ENCODE measurements at regions not wholly inside any gene's neighbourhood (a gene's known extent, or its start where the extent isn't known, plus 50 kb on each side); places are given as distances from the start of the nearest gene placed in this dataset.

DNA sequence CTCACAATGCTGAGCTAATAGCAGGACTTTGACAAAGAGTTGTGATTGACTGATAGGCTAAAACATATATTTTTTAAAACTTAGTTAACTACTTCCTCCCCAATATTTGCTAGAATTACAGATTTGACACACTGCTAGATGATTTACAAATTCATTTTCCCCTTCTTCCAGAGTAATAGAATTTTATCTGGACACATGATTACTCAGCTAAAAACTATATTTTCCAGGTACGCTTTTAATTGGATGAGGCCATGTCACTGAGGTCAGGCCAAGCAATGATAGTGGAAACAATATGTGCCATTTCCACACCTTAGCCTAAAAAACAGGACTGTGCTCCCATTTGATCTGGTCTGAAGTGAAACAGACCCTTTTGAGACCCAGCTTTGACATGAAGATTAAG lies 193.3 kb upstream of the PGRMC2 start:
- DNase-seq: no peak

DNA sequence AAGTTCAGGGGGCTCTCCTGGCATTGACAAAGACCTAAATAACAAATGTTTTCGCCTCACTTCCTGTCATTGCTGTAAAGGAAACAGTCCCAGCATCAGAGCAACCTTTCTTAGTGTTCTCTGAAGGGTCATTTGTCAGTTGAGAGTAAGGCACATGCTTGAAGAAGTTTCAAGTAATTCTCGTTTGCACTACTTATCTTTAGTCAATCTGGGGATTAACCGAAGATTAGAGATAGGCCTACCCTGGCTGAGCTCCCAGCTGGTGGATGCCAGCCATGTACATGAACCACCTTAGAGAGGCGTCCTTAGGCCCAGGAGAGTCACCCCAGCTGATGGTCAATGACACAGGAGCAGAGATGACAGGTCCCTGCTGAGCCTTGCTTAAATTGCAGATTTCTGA lies 189.9 kb upstream of the PGRMC2 start:
- no peak for DNase-seq

DNA sequence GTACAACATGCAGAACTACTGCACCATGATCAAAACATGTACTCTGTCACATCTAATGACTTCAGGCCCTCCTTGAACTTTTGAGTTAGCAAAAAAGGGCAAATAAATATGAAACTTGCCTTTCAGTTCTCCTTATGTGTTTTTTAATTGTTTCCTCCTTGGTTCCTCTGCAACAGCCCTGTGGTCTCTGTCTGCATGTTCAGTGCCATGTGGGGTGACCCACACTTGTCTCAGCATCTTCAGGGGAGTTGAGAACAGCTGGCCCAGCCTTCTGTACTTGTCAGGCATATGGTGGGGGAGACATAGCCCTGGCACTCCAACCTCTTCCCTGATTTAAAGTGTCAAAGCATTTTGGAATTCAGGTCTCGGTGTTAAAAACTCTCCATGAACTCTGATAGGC lies 188.0 kb upstream of the PGRMC2 start:
- DNase-seq: no peak

DNA sequence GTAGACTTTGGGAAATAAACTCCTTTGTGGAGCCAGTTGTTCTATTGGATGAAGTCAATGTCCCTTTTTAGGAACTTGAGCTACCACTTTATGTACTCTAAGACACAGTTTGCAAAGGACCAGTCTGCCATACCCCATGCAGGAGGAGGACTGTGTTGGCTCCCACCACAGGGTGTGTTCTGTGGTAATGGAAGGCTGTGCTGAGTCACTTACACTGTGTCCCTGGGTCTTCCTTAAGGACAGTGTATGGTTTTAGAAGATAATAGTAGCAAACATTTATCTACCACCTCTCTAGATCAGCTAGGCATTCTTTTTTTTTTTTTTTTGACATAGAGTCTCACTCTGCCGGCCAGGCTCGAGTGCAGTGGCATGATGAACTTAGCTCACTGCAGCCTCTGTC lies 184.0 kb upstream of the PGRMC2 start:
- DNase-seq: no peak

DNA sequence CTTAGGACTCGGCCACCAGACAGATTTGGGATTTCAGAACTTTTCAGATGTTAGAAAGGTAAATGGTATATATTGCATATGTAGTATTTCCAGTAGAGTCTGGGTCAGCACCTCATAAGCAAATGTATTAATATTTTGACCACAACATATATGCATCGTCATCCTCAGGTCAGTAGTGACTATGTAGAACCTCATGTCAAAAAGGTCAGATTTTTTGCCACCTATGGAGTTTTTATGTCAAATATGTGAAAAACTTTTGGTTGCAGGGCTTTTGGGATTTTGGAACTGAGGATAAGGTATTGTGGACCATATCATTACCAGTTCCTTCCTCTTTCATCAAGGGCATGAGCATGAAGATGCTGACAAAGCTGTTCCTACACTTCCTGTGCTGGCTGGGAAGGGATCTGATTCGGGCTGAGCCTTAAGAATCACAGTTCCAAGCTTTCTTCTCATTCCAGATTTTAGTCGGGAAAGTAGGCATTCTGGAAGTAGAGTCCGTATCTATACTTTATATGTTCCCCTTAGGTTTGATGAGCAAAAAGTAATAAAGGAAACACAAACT lies 183.0 kb upstream of the PGRMC2 start:
- DNase-seq: no peak

DNA sequence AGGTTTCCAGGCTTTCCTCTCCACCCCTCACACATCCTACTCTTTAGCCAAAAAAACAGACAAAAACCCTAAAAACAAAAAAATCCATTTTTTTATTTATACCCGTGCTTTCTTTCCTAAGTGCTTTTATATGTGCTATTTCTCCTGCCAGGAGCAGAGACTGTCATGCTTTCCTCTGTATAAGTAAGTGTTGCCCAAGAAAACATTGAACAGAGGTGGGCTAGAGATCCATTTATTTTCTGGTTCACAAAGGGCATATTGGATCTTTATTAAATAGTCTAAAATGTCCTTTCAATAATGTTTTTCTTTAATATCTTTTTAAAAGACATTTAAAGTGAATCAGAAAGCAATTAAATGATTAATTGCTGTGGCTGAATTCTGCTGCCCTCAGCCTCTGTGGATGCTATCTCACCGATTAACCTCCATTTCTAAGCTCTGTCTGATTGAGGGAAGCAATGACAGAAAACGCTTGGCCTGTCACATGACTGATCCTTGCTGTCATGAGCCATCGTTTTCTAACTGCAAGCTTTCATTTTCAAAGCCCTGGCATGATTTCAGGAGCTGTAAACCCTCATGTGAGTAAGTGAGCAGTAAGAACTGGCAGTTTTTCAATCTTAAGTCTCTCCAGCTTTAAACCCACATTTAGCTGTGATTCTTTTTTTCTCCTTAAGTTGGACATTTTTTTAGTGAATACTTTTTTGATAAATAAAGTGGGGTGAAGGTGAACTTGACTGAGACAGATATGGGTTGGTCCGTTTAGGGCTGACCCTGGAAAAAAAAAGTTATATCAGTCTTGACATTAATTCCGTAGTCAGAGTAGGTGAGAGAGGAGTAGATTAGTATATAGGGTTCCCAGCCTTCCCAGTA lies 180.7 kb upstream of the PGRMC2 start:
- peak; percentile 30 to 50 for DNase-seq

DNA sequence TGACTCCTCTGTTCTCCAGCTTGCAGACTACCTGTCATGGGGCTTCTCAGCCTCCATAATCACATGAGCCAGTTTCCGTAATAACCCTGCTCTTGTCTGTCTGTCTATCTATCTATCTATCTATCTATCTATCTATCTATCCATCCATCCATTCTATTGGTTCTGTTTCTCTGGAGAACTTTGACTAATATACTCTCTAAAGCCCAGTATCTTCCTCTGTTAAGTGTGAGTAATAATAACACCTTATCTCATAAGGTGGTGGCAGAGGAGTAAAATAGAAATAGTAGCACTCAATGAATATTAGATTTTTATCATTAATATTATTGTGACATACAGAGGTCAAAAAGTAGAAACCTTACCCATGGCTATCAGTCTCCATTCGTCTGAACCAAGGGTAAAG lies 177.9 kb upstream of the PGRMC2 start:
- DNase-seq: no peak

DNA sequence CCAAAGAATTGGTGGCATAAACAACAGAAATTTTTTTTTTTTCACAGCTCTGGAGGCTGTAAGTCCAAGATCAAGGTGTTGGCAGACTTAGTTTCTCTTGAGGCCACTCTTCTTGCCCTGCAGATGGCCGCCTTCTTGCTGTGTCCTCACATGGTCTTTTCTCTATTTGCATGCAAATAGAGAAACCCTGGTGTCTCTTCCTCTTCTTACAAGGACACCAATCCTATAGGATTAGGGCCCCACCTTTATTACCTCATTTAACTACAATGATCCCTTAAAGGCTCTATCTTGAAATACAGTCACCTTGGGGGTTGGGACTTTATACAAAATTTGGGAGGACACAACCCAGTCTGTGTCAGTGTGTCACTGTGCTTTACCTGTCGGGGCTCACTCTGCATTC lies 175.4 kb upstream of the PGRMC2 start:
- no peak for DNase-seq

DNA sequence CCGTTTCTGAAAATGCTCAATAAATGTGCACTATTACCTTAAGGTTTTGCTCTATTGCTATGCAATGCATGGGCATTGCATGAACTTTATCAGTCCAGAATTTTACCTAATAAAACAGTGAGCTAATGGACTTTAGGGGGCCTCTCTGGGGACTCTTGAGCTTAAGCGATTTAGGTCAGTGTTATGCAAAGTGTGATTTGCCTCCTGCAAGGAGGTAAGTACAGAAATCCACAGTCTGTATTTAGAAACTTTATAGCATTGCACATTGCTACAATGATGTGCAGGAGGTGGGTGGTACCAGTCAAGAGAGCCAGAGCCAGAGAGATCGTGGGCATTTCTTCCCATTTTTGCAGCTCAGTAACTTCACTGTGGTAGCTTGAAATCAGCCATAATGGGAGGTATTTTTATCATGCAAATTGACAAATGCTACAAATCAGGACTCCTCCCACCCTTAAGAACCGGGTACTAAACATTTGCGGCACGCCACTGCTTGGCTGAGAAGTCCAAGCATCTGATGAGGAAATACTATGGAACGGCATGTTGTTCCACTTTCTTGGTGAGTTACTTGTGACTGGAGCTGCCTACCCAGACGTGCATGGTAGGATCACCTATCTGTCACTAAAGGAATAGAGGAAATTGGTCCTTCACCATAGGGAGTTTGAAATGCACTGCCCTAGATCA lies 174.6 kb upstream of the PGRMC2 start:
- peak in 1 of 2 donors; percentile 23 for DNase-seq

DNA sequence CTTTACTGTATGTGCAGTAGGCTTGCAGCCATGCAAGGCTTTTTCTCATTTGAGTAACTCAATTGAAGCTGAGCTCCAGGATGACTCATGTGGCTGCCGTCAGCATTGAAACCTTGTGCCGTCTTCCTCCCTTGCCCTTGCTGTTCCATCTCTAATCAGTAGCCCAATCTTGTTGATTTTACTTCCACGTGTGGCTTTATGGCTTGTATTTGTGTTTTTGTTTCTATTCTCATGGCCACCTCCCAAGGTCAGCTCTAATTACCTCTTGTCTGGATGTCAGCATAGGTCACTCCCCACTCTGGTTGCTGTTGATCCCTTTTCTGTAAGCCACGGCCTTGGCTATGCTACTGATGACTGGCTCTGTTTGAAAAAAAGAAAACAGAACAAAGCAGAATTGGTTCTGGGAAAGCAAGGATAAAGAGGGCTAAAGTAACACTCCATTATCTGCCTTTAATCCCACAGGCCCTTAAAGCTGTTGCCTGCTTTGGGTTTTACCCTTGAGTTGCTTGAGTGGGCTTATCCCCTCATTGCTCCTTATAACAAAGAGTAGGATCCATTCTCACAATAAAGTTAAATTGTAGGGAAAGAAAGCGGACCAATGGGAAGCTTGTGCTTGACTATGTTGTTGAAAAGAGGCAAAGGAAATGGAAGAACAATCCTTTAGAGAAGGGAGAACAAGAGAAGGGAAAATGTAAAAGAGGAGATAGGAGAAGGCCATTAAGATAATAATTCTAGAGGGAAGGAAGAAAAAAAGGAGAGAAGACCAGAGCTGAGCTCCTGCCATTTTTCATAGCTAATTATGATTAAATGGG lies 173.9 kb upstream of the PGRMC2 start:
- no peak for DNase-seq

DNA sequence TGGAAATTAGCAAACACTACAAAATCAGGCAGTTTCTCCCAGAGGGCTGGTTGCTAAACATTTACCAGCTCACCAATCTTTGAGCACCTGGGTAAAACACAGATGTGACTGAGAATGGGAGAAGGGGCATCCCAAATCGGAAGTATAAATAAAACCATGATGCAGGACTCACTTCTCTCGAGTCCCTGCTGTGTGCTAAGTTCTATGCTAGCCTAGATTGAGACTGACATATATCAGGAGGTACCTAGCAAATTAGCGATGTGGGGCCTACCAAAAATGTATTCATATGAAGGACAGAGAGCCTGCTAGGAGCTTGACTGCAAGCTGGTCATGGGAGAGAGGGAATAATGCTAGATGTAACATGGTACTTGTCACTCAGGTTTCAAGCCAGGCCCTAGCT lies 171.9 kb upstream of the PGRMC2 start:
- no peak for DNase-seq

DNA sequence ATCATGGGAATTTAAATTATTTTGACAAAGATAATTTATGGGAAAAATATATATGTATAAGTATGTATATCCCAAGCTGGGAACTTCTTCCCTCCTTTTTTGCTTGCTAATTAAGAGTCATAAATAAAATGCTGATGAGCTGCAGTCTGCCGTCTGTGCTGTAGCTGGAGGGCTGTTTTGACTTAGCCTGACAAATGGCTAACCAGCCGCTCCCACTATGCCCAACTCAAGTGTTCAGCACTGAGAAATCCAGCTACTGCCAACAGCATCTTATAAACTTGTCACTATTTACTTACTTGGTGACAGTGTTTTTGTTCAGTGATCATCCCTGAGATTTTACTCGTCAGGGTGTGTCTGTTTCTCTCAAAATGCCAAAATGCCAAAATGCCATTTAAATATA lies 171.2 kb upstream of the PGRMC2 start:
- DNase-seq: no peak

DNA sequence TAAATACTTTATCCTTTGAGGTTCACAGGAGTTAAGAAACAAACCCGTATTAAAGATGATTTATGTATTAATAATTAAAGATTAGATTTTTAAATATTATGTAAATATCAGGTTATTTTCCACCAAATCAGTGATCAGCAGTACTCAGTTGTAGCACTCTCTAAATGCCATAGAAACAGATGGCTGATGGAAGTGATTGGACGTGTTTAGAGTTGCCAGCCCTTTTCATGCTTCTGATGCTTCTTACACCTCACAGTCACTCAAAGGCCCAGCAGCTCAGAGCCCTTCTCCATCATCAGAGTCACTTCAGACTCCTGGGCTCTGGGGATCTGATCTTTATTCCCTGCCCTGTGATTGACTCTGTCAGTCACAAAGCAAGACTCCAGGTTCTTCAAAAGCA lies 170.1 kb upstream of the PGRMC2 start:
- DNase-seq: no peak

DNA sequence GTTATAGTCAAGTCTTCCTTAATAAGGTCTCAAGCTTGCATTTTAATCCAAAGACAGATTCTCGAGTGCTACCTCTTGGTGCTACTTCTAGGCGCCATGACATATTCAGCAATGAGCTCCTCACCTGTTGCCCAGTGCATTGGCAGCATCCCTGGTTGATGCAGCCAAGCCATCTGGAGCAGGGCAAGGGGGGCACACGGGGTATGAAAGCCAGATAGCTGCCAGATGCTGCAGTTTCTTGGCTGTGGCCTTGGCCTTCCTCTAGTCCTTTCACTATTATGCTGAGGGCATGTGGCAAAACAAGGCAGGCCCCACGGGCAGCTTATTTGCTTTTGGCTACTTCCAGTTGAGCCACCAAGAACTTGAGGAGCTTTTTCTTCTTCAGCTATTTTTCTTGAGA lies 168.6 kb upstream of the PGRMC2 start:
- no peak for DNase-seq

DNA sequence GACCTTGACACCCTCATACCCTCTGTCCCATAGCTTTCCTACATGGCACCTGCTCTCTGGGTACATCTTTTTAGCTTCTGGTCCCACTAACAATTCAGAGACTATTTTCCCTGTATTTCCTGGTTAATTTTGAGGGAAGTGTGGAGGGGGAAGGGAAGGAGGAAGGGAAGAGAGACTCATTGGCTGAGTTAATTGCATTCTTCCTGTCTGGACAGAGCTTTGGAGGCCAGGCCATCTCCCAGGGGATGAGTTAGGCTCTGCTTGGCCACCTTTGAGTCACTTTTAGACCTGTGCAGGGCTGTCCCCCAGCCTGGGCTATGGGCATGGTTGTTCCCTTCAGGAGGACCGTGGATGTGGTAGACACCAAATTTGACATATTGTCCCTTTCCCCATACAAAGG lies 167.9 kb upstream of the PGRMC2 start:
- no peak for DNase-seq

DNA sequence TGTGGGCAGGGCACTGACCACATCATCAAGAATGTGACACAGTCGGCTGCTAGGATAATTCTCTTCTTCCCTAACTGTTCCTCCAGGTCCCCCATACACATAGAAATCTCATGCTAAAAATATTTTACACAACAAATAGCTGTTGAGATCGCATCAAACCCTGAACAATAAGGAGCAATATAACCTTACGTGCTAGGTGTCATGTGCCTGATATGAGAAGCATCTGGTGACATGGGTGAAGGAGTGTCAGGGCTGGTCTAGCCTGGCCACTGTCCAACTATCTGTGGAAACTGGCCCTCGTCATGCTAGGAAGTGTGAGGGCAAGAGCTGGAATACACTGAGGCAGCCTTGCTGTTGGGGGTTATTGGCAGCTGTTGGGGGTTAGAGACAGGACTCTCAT lies 167.3 kb upstream of the PGRMC2 start:
- no peak for DNase-seq

DNA sequence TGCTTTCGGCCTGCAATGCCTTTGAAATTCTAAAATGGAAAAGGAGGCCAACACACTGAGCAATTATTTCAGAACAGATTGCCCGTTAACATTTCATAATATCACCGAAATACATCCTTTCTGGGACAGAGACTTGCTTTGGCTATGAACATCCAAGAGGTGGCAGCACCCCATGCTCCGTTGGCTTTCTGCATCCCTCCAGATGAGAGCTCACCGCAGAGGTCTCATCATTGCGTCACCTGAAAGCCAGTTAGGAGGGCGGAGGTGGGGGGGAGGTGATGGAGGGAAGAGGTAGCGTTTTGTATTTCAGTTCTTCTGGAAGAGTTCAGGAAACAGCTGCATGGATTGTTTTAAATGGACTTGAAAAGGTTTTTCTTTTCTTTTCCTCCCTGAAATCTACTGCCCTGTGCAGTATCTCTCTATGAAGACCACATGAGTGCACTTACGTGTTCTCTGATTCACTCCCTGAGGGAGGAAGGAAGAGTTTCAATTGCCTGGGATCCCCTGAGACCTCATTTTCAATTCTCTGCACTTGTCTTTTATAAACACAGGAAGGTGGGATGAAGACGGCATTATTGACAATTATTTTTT lies 166.8 kb upstream of the PGRMC2 start:
- peak; percentile 55 to 68 for DNase-seq

DNA sequence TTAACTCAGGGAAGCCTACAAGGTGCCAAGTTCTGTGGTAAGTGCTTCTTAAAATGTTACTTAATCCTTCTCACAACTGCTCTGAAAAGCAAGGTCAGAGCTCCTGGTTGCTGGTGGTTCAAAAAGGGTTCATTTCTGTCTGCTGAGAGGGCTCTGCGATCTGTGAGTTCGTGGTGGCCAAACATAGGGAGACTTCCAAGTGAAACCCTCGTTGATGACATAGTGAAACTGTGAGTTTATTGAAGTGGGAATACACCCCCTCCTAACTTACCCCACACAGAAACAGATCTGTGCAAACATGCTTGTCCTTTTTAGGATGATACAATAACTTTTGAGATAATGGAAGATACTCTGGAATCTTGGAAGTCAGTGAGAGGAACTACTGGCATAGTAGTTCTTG lies 164.8 kb upstream of the PGRMC2 start:
- DNase-seq: no peak

DNA sequence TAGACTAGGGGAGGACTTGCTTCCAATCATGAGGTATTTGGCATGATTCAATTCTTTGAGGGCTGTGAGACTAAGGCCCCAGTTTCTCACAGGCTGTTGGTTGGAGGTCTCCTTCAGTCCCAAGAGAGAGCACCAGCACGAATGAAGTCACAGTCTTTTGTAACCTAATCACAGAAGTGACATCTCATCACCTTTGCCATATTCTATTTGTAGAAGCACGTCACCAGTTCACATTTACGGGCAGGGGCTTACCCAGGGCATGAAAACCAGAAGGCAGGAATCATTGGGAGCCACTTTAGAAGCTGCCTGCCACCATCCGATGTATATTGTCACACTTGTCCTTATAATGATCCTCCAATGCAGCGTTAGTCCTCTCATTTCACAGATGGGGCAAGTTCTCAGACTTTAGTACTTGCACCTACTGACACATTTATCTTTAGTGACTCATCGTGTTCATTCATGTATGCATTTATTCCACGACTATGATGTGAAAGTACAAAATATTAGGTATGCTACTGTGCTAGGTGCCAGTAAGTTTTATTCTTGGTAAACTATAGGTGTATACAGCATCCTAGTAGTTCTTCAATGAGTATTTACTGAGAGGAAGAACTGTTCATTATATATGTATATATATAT lies 163.8 kb upstream of the PGRMC2 start:
- no peak for DNase-seq

DNA sequence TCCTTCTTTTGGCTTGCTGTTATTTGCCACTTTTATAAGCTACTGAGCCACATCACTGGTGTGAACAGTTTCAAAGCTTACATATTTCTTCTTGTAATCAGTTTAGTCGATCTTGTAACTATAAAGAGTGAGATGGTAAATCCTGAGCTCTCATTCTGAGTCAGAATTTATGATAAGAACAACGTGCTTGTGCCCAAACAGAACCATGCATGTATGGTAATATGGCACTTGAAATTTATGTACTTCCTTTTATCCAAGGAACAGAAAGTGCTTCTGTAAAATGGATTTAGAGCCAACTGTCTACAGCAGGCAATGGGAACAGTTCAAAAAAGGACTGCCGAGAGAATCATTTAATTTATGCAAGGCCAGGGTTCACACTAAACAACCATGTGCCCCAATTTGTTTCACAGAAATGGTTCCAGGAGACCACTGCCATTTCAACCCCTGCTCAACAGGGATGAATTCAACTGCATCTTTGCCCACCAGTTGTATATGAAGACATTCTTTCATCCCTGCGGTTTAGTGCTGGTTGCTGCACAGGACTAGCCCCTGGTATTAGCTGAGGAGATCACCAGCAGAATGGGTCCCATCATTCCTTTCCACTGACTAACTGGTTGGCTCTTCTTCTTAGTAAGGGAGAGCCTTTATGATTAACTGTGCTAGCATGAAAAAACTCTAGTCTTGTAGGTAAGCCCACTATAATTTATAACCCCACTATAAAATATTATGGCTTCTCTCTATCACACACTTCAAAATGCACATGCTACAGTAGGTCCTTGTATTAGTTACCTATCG lies 162.9 kb upstream of the PGRMC2 start:
- DNase-seq: no peak

DNA sequence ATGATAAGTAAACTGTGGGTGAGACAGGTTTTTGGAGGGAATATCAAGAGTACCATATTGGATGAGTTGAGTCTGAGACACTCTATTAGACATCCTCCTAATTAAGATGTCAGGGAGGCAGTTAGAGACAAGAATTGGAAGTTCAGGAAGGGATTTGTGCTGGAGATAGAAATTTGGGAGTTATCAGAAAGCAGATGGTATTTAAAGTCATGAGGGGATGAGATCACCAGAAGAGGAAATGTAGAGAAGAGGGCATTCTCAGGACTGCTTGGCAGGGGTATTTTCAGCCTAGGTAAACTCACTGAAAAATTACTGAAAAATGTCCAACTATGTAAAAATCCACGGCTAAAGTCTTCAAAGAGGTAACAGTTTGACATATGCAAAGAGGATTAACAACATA lies 161.6 kb upstream of the PGRMC2 start:
- DNase-seq: no peak
